ENCODE measurements at regions not wholly inside any gene's neighbourhood (a gene's known extent, or its start where the extent isn't known, plus 50 kb on each side); places are given as distances from the start of the nearest gene placed in this dataset.

- TF ChIP-seq CTCF (IDR thresholded peaks at IDR 0.05) (no peak), EP300 (IDR thresholded peaks at IDR 0.05) (no peak), POLR2A (IDR thresholded peaks at IDR 0.05; ENCODE audit: low read depth) (no peak), POLR2AphosphoS5 (IDR thresholded peaks at IDR 0.05) (no peak)
Observed at GRCh38 chr2:15049096-15049993, 416.8 kb downstream of the LRATD1 start.
